DMS79 (cell line): ENCODE measurements at regions not wholly inside any gene's neighbourhood (a gene's known extent, or its start where the extent isn't known, plus 50 kb on each side); places are given as distances from the start of the nearest gene placed in this dataset.

Experiments
- DNase-seq: peaks from one replicate; lab custom pipeline; 2025; lab: John Stamatoyannopoulos, UW

DNA sequence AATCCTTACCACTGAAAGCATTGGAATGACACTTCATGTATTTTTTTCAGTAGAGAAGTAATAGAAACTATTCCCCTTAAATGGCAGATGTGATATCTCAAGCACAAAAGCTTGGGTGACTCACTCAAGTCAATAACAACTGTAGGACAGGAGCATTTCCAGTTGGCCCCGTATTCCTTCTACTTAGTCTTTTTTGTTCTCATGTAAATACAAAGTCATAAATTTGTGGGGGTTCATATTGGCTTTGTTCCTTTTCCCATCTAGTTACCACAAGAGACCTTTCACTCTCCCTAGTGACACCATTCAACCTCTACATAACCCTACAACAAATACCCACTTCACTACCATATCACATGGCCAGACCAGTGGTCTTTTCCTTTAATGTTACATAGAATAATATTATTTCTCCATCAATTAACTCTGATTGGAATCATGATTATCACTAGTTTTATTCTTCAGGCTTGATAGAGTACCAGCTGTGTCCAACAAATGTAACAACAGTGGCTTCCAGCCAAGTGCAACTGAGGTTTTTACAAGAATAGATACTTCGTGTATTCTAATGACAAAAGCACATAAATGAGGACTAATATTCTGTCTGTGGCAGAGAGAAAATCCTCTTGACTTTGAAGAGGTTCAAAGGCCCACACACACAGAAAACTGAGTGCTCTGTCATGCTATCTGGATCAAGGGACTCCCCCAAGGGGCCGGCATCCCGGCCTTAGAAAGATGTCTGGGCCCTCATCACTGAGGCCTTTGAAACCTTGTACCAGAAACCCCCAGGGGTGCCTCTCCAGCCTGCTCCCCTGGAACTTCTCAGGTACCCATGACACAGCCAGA, 94.0 kb upstream of the THBS1 start:
- DNase-seq = no peak

DNA sequence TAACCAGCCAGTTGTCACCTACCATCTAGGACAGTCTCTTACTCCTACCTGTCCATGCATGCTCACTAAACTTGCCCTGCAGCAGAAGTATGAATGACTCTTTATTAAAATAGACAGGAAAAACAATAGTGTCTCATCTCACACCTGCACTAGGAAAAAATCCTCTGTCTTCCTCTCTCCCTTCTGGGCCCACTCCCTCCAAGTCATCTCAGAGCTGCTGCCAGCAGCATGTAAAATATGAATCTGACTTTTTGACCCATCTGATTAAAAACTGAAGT, 93.5 kb upstream of the THBS1 start:
- DNase-seq = no peak

DNA sequence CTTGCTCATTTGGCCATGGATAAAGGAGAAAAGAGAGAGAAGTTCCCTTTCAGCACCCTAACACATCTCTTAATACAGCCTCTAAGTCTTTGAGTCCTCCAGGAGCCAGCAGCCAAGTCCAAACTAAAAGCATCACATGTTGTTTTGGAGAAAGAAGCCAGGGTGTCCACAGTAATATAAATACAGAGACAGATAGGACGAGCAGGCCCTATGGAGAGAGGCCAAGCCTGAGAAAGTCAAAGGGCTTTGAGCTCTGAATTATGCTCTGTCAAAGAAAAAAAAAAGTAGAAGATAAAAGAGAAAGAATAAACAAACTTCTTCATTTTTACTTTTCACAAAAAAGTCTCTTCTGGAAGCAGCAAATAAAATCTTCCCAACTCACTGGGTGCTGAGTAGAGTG, 92.4 kb upstream of the THBS1 start:
- DNase-seq = no peak

DNA sequence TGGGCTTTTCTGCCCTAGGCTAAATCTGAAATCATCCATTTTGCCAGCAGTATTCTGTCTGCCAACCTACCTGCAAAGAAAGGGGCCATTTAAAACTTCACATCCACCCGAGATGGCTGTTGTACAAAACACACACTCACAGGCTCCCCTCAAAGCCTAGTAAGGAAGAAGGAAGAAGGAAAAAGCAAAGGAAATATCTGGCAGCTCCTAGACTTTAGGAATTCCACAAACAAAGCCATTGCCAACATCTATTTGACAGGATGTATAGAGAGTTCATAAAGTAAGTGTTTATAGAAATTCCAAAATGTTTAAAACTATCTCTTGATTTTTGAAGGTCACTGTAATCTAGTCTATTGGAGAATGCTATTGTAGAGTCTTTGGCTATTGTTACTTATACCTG, 91.9 kb upstream of the THBS1 start:
- DNase-seq = no peak

DNA sequence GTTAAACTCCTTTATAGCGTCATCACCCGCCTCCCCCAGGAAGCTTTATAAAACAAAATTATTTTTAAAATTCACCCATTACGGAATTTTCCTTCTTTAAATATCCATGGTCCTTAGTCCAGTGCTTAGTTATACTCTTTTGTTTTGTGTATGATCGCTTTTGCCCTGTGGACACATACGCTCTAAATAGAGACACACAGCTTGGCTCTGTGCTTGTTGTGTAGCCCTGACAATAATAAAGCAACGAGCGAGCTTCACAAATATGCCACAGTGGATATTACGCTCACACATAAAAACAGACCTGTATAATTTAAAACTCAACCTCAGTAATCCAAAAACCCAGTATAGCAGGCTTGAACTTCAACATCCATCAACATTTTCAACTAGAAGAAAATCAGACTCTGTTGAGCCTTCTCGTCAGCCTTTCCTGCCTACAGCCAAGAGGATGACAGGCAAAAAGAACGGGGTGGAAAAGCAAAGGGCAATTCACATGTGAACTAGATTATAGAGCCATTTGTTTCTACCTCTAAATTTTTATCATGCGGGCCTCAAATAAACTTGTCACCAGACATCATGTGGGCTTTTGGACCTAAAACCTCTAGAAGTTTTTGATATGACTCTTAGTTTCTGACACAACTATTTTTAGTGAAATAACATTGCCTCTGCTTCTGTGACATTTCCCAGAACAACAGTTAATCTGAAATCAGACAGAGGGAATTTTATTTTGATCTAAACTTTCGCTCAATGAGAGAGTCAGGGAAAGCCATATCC, 89.6 kb upstream of the THBS1 start:
- DNase-seq = no peak

DNA sequence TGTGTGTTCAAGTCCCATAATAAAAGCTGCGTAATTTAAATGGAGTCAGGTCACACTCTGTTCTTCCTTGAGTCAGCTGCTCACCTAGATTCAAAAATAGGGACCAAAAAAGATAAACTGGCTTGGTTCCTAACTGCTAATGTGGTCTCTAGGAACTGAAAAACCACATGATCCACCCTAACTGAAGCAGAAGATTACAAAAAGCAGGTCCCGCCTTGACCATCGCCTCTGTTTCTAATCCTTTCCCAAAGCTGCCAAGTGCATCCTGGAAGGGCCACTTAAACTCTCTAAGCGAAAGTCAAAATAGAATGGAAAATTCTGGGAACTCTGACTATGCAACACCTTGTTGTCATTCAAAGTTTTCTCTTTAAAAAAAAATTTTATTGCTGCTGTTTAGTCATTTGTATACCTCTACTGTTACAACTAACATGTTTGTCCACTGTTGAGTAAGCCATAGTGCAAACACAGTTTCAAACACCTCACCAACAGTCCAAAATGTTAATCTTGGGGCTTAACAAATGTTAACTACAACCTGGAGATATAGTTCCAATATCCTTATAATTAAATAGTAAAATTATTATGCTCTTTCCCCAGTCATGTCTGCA, 88.9 kb upstream of the THBS1 start:
- no peak for DNase-seq

DNA sequence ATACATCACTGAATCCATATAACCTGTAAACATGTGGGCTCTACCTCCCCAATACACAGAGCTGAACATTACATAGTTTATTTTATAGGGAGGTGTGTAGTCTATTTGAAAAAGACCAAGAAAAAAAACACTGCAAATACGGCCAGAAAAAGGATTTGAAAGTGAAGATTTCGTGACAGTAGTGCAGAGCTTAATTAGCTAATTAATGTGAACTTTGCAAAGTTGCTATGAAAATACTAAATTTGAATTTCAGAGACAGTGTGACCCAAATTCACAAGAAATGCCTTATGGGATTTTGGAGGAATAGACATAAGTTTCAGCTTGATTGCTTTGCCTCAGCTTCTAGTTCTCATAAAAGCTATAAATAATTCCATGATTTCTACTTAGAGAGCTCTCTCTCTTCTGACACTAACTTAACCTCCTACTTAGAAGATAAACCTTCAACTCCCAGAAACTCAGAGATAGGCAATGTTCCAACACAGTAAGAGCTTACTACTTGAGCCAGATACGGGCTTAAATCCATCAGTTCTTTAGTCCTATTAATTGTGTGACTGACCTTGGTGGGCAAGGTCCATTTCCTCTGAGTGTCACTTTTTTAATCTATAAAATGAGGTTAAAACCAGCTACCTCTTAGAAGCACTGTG, 87.3 kb upstream of the THBS1 start:
- DNase-seq = no peak

DNA sequence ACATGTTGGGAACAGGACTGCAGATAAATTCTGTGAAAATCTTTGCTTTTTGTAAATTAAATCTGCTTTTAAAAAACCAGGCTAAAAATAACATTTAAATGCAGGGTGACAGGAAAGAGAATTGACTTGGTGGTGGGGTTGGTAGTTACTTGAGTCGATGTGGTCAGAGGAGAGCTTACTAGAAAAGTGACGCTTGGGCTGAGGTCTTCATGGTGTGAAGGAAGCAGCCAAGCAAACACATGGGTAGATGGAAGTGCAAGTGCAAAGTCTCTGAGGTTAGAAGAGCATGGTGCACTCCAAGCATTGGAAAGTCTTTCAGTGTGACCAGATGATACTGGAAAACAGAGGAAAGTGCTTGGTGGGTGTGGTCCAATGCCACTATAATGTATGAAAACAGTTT, 86.4 kb upstream of the THBS1 start:
- no peak for DNase-seq

DNA sequence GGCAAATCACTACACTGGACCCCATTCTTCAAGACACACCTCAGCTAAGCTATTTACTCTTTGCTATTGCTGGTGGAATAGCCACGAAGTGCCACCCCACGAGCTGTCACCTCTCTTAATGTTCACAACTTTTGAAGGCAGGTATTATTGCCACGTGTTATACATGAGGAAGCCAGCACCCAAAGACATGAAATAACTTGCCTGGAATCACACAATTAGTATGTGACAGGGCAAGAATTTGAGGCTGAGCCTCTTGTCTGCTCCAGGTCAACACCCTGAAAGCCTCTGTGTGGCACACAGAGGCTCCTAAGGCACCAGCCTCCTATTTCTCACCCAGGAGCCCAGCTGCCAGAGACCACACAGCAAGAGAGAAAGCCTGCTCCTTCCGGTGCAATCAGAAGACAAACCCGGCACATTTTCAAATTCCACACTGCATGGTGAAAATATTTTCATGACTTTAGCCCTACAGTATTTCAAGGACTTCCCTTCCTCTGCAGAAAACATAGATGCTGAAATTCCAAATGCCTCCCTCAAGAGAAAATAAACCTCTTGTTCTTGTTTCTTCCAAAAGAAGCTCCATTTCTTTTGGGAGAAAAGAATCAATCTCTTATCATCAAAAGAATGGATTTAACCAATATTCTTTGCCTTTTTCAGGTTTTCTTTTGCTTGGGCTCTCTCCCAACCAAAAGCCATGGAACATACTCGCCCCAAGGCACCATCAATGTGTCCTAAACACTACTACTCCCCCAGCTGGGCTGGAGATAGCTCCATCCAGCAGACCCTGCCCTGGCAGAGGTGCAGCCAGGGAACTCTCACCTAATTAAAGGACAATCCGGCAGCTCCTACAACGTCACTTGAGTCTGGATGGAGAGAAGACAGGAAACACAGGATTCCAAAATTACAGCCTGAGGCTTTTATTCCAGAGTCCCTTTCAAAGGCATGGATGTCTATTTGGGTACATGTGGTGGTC, 84.7 kb upstream of the THBS1 start:
- no peak for DNase-seq

DNA sequence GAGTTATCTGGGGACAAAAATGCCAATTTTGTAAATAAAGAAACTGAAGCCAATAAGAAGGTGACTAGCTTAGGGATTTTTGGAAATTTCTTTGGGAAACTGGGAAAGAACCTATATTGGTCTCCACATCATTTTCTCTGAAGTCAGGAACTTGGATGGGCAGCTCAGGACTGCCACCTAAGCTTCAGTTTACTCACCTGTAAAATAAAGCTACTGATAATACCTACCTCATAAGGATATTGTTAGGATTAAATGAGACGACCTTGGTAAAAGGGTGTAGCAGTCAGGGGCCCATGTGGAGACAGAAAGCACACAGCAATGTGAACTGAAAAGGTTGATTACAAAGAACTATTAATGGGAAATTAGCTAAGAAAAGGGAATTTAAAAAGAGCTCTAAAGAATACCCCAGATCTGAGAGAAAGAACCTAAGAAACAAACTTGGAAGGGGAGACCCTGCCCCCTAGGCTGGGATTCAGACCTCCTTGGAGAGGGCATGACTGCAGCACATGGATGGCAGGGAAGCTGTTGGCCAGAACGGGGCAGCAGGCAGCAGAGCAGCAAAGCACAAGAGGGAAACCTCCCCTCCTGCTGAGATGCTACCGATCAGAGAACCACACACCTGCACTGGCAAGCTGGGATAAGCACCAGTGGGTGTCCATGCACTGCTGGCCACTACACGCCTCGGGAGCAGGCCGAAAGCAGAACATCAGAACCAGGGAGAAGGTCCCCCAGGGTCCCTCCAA, 83.7 kb upstream of the THBS1 start:
- no peak for DNase-seq

DNA sequence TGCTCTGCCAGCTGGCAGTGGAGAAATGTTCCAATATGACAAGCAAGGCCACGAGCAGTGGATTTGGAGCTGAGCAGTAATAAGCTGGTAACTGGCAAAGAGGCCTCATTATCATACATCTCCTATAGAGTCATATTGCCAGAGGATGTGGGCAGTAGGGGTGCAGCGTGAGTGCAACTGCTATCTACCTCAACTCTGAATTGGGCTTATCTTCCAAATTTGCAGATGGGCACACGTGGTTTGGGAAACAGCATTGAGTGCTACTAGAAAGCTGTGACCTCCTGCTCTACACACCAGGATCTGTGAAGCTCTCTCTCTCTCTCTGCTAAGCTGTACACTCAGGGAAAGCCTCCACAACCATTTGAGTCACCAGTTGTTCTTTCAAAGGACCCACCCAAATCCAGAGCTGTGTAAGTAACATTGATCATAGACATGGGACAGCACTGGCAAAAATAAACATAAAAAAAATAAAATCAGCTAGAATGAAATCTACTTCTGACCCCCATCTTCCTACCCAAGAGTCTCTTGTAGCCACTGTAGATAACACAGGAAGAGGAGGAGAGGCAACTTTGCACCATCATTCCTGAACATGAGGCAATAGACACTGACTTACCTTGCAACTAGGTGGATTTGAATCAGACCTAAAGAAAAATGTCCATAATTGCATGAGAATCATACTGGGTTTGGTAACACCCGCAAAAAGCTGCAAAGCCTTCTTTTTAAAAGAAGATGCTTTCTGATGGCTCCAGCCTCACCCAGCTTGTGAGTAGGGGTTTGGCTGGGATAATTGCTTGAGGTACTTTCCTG, 82.9 kb upstream of the THBS1 start:
- DNase-seq = no peak

DNA sequence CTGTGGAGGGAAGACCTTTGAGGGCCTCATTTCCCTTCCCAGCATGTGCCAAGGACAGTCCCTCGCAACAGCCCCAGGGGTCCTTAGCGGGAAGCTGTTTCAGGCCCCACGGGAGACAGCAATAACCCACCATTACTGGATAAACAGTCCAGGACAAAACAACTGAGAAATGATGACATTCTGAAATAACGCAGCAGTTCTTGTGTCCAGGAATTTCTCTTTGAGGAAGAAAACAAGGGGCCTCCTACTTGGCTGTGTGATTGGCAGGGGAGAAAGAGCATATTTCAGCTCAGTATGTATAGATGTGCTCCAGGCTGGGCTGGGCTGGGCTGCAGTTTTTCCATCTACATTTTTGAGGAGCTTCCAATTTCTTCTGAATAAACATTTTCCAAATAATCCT, 82.2 kb upstream of the THBS1 start:
- no peak for DNase-seq

DNA sequence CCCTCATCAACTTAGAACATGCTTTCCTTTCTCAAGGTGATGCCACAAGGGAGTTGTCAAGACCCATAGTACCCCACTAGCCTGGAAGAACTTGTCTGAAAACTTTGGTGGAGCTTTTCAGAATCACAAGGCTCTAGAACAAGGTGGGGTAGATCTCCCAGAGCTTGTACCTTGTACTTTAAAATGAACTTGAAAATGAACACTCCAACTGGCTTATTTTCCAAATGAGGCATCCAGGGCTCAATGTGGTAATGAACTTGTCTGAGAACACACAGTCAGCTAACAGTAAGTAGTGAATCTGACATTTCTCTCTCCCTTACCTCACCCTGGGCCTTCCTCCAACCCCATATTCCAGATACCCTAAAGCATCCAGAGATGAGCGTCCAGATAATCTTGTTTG, 81.8 kb upstream of the THBS1 start:
- DNase-seq = no peak

DNA sequence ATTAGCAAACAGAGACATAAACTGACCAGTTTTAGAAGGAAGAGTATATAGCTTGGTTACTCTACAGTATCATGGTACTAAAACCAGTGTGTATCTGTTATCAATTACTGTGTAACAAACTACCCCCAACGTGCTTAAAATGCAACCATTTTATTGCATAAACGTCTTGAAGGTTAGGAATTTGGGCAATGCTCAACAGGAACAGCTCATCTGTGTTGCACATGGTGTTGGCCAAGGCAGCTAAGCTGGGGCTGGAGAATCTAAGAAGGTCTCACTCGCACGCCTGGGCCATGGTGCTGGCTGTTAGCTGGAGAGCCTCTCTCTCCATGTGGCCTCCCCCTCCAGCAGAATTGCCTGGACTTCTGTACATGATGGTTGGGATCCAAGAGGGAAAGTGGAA, 81.2 kb upstream of the THBS1 start:
- DNase-seq = no peak

DNA sequence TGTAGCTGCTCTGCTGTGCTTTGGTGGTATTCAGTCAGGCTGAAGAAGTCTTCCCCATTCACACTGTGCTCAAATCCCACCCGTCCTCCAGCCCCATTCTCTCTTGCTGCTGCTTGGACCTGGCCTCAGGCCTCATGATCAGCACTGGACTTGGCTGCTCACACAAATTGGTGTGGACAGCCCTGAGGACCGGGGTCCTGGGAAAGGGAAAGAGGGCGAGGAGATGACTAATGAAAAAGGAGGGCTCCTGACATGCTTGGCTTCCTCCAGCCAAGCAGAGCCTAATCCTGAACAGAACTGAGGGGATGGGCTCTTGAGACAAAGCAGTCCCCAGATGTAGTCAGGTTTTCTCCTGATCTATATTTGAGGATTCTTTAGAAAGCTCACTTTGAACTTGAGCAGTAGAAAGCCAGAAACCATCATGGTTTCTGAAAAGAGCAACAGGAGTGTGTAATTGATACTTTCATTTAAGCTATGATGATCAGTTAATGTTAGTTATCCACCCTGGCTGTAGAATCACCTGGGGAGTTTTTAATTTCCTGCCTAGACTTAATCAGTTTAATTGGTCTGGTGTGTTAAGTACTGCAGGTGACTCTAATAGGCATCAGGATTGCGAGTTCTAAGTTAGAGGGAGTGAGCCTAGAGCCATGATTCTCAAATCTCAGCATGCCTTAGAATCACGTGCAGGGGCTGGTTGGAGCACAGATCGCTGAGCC, 79.4 kb upstream of the THBS1 start:
- DNase-seq = no peak

DNA sequence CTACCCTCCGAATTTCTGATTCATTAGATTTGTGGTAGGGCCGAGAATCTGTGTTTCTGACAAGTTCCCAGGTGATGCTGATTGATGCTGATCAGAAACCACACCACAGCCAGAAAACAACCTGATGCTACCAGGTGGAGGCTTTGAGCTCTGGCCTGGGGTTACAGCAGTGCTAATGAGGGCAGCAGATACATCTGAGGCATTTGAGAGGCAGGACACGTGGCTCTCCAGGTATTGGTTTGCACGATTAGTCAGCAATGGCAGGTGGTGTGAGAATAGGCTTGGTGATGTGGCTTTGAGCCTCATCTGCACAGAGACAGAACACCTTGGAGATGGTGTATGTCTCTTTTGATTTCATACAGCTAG, 78.8 kb upstream of the THBS1 start:
- no peak for DNase-seq

DNA sequence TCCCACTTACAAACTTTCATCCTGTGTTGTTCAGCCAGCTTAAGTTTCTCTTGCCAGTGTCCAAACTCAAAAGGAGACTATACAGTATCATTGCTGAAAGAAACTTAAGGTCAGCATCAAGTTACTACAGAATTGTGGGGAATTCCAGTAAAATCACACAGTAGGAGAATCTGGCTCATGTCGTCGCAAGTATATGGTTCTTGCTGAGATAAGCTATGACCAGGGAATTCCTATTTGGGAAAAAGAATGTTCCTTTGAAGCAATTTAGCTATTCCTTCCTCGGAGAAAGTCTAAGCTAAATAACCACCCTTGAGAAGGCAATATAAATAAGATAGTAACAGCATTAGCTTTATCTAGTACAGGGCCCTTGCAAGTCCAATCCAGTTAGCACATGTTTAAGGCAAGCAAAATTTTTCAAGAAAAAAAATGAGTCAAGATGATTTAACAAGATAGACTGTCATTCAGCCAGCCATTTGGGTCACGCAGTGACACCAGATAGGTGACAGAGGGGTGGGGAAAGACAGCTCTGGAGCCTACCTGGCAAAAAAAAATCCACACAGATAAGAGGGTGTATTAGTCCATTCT, 78.2 kb upstream of the THBS1 start:
- DNase-seq = no peak

DNA sequence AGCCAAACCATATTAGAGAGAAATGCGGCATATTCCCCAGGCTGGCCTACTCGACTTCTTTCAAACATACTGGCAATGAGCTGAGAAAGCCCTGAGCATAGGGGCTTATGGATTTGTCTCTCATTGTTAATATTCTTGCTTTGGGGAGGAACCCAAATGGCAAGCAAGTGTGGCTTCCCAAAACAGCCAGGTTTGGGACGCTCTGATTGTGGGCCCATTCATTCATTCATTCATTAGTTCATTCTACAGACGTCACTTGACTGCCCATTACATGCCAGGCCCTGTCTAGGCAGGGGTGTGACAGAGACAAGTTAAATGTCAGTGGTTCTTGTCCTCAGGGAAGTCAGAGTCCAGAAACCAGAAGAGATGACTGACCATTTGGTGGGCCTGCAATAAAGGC, 77.4 kb upstream of the THBS1 start:
- no peak for DNase-seq

DNA sequence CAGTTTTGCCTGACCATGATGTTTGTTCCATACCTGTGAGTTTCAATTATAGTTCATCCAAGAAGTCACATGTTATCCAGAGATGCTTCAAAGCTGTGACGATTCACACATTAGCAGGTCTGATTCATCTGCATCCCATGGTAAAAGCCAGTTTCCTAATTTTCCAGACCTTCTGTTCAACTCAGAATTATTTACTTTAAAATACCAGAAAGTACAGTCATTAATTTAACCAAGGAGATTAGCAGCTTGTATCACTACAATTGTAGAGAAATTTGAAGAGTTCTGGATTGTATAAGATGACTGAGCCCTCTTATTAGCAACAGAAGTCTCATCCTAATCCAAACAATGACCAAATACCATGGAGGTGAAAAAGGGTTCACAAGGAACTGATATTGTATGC, 76.1 kb upstream of the THBS1 start:
- no peak for DNase-seq
